ENCODE measurements at regions not wholly inside any gene's neighbourhood (a gene's known extent, or its start where the extent isn't known, plus 50 kb on each side); places are given as distances from the start of the nearest gene placed in this dataset.

- no peak for TF ChIP-seq CTCF (IDR thresholded peaks at IDR 0.05 in 4 of 5, conservative IDR thresholded peaks at IDR 0.05 in 1 of 5)
- TF ChIP-seq POLR2A (IDR thresholded peaks at IDR 0.05) = no peak
These were observed 485.7 kb upstream of the JARID2 start for GRCh38 chr6:14759976-14760672.
